ENCODE measurements at regions not wholly inside any gene's neighbourhood (a gene's known extent, or its start where the extent isn't known, plus 50 kb on each side); places are given as distances from the start of the nearest gene placed in this dataset.

DNA sequence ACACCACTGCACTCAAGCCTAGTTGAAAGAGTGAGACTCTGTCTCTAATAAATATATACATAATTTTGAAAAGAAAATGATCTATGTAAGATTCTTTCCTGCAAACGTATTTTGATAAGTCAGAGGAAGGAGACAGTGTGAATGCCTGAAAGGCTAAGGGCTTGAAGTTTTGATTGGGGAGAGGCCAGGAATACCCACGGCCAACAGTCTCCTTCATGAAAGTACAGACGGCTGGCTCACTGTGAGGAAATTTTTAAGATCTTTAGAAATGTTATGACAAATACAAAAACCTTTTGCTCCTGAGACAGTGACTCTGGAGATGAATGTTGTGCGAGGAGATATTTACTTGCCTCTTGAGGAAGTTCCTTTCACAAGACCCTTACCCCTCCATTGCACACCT lies 111.4 kb upstream of the KLHL13 start:
- no peak overlapping the region for H3K27ac Mint-ChIP-seq

DNA sequence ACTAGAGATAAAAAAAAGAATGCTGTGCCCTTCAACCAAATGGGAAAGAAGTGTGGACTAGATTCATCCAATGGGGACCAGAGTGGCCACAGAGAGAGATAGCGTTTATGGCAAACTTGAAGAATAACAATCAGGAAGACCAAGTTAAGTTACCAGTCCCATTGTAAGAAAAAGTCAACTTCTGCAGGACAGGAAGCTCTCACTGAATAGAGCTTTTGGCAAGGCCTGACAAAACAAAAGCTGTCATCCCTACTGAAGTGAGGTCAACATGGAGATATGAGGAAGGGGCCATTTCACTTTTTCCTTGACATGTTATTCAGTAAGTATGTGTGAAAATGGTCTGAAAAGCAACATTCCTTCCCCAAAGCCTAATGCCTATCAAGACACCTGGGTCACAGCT lies 111.8 kb upstream of the KLHL13 start:
- Histone ChIP-seq H3K4me3 (ENCODE audit: low read length) (no peak overlapping the region), H3K9me3 (ENCODE audit: control insufficient read depth, low read length) (no peaks in the 10 kb centered on the region), H3K4me1 (ENCODE audit: control insufficient read depth, insufficient read depth, low read length) (no peaks in the 10 kb centered on the region), H3K27ac (ENCODE audit: low read depth, low read length) (no peak overlapping the region), H3K9ac (ENCODE audit: extremely low read depth, low read length, poor library complexity, severe bottlenecking) (no peak overlapping the region), H3K27me3 (ENCODE audit: control insufficient read depth, insufficient read depth, low read length, poor library complexity, severe bottlenecking) (no peaks in the 10 kb centered on the region), H3K36me3 (ENCODE audit: control insufficient read depth, insufficient read depth, low read length) (no peaks in the 10 kb centered on the region)
- no peak overlapping the region for H3K4me3 Mint-ChIP-seq
- H3K27me3 Mint-ChIP-seq (ENCODE audit: insufficient read depth) = no peaks in the 10 kb centered on the region
- peaks cover 35% of the 10 kb centered on the region for H3K9me3 Mint-ChIP-seq
- no peak for TF ChIP-seq CTCF (conservative IDR thresholded peaks at IDR 0.05)
- DNase-seq = no peak
- no peaks in the 10 kb centered on the region for H3K4me1 Mint-ChIP-seq
- no peaks in the 10 kb centered on the region for H3K36me3 Mint-ChIP-seq (ENCODE audit: low read depth)
- 95% methylated on average over 1 of the region's 1 CpG; no CpG with 5 or more reads in 1 of the 2 experiments for WGBS, 2 experiments (ENCODE audit: insufficient coverage in 1 of 2, insufficient read length in 1 of 2)
- no peak overlapping the region for H3K27ac Mint-ChIP-seq

More for the DNA sequence above, 111.4 kb upstream of the KLHL13 start:
- 93% methylated on average over 3 of the region's 4 CpGs; no CpG with 5 or more reads in 1 of the 2 experiments for WGBS, 2 experiments (ENCODE audit: insufficient coverage in 1 of 2, insufficient read length in 1 of 2)
- no peak overlapping the region for H3K4me3 ChIP-seq (ENCODE audit: low read length)
- Mint-ChIP-seq H3K27me3 (ENCODE audit: insufficient read depth) (no peaks in the 10 kb centered on the region), H3K4me3 (no peak overlapping the region), H3K36me3 (ENCODE audit: low read depth) (no peaks in the 10 kb centered on the region), H3K9me3 (peaks cover 33% of the 10 kb centered on the region), H3K4me1 (no peaks in the 10 kb centered on the region)
- DNase-seq = no peak
- H3K27me3 ChIP-seq (ENCODE audit: control insufficient read depth, insufficient read depth, low read length, poor library complexity, severe bottlenecking) = no peaks in the 10 kb centered on the region
- H3K36me3 ChIP-seq (ENCODE audit: control insufficient read depth, insufficient read depth, low read length) = no peaks in the 10 kb centered on the region
- no peaks in the 10 kb centered on the region for H3K9me3 ChIP-seq (ENCODE audit: control insufficient read depth, low read length)
- H3K9ac ChIP-seq (ENCODE audit: extremely low read depth, low read length, poor library complexity, severe bottlenecking) = no peak overlapping the region
- no peaks in the 10 kb centered on the region for H3K4me1 ChIP-seq (ENCODE audit: control insufficient read depth, insufficient read depth, low read length)
- no peak for TF ChIP-seq CTCF (conservative IDR thresholded peaks at IDR 0.05)
- no peak overlapping the region for H3K27ac ChIP-seq (ENCODE audit: low read depth, low read length)

DNA sequence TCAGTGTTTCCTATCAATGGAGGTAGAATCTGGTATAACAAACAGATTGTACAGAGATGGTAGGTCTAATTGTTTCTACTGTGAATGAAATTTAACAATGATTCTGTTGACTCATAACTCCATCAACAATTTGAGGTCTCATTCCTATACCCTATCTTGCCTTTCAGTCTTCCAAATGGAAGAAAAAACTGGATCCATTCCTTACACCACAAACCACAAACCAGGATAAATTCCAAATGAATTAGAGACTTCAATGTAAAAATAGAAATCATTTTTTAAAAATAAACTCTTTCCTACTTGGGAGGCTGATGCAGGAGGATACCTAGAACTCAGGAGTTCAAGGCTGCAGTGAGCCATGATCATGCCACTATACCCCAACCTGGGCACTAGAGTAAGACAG lies 114.4 kb upstream of the WDR44 start:
- H3K4me3 ChIP-seq (ENCODE audit: low read length) = no peak overlapping the region
- H3K27ac ChIP-seq (ENCODE audit: low read depth, low read length) = no peak overlapping the region
- H3K4me1 ChIP-seq (ENCODE audit: control insufficient read depth, insufficient read depth, low read length) = no peaks in the 10 kb centered on the region
- no peak for TF ChIP-seq CTCF (conservative IDR thresholded peaks at IDR 0.05)
- no peaks in the 10 kb centered on the region for H3K27me3 ChIP-seq (ENCODE audit: control insufficient read depth, insufficient read depth, low read length, poor library complexity, severe bottlenecking)
- no peaks in the 10 kb centered on the region for H3K36me3 ChIP-seq (ENCODE audit: control insufficient read depth, insufficient read depth, low read length)
- H3K9ac ChIP-seq (ENCODE audit: extremely low read depth, low read length, poor library complexity, severe bottlenecking) = no peak overlapping the region
- H3K4me3 Mint-ChIP-seq = no peak overlapping the region
- H3K27me3 Mint-ChIP-seq (ENCODE audit: insufficient read depth) = no peaks in the 10 kb centered on the region
- H3K9me3 Mint-ChIP-seq = peaks cover 46% of the 10 kb centered on the region
- H3K4me1 Mint-ChIP-seq = no peaks in the 10 kb centered on the region
- H3K9me3 ChIP-seq (ENCODE audit: control insufficient read depth, low read length) = no peaks in the 10 kb centered on the region
- DNase-seq = no peak
- H3K36me3 Mint-ChIP-seq (ENCODE audit: low read depth) = no peaks in the 10 kb centered on the region
- H3K27ac Mint-ChIP-seq = no peak overlapping the region

All from endodermal cell (in vitro differentiated cells).